Activated naive CD4-positive, alpha-beta T cell treated with anti-CD3 and anti-CD28 coated beads, Interleukin-2, amount 50 U/mL, for 16 hours (primary cell): ENCODE measurements at regions not wholly inside any gene's neighbourhood (a gene's known extent, or its start where the extent isn't known, plus 50 kb on each side); places are given as distances from the start of the nearest gene placed in this dataset.
"Not testable (repeated sequence)": the region's sequence is repeated elsewhere in the genome, so short reads cannot be mapped to it uniquely, and the experiment has no call there.

ENCODE experiments used
- DNase-seq: peaks from one replicate; pipeline ENCODE4 v3.0.0-alpha.2; 2020

DNA sequence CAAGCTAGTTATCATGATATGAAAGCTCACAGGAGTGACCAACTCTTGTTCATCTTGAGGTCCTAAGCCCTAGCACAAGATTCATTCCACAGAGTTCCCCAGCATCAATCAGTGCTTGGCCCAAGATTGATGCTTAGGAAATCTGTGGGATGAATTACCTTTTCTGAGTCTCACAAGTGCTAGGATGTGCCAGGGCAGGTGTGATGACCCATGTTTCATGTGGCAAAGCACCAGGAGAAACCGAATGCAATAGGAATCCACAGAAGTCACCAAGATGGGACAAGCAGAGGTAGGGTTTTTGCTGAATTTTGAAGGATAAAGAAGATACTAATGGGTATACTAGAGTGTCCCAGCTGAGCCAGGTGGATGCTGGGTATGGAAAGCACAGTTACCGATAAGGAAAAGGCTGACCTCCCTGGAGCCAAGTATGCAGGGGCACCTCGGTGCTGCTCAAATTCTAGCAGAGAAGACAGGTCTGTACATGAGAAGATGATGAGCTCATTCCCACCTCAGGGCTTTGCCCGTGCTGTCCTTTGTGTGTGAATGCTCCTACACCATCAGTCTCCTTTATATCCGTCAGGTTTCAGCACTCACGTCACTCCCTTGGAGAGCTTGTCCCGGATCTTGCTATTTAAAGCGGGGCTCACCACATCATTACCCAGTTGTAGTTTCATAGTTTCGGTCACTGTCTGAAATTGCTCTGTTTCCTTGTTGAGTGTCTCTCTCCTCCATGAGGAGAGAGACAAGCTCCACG, 168.9 kb upstream of the TSC22D1 start:
- no peak for DNase-seq

GRCh38 chr13:44739539-44739938, 163.4 kb upstream of the TSC22D1 start:
- no peak for DNase-seq

DNA sequence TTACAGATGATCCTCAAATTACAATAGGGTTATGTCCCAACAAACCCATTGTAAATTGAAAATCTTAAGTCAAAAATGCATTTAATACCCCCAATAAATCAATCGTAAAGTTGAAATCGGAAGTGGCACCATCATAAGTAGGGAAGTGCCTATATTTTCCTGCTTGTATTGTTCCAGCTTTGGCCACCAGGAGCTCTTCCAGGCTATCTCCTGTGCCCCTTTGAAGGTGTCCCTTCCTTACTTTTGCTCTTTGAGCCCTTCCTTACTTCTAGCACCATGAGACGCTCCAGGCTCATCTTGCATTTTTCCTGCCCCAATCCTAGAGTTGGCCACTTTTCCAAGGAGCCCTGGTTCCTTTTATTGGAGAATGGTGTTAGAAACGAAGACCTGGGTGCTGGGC, 163.0 kb upstream of the TSC22D1 start:
- DNase-seq: no peak

DNA sequence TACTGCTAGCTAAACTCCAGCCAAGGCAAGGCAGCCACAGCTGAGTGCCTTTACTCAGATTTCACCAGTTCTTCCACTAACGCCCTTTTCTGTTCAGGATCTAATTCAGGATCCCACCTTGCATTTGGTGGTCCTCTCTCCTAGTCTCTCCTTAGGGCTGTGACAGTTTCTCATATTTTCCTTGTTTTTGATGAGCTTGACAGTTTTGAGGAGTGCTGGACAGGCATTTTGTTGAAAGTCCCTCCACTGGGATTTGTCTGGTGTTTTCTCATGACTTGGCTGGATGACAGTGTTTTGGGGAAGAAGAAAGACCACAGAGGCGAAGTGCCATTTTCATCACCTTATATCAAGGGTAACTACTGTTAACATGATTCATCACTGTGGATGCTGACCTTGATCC, 162.3 kb upstream of the TSC22D1 start:
- DNase-seq: no peak

- no peak for DNase-seq
These were observed 159.7 kb upstream of the TSC22D1 start for GRCh38 chr13:44735806-44736205.

GRCh38 chr13:44734201-44734707, 158.1 kb upstream of the TSC22D1 start:
- no peak for DNase-seq

- DNase-seq: no peak
These were observed 156.5 kb upstream of the TSC22D1 start for GRCh38 chr13:44732503-44733098.

GRCh38 chr13:44730851-44731250, 154.7 kb upstream of the TSC22D1 start:
- no peak for DNase-seq

- no peak for DNase-seq
These were observed 154.0 kb upstream of the TSC22D1 start for GRCh38 chr13:44730099-44730498.

DNA sequence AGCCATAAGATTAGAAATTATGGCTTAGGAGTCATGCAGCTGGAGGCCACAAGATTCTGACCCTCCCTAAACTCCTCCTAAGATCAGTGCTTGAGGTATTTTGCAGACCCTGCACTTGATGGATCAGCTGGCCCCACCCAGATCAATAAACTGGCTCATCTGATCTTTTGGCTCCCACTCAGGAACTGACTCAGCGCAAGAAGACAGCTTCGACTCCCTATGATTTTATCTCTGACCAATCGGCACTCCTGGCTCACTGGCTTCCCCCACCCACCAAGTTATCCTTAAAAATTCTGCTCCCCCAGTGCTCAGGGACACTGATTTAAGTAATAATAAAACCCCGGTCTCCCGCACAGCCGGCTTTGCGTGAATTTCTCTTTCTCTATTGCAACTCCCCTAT, 151.5 kb upstream of the TSC22D1 start:
- DNase-seq: not testable (repeated sequence)

DNA sequence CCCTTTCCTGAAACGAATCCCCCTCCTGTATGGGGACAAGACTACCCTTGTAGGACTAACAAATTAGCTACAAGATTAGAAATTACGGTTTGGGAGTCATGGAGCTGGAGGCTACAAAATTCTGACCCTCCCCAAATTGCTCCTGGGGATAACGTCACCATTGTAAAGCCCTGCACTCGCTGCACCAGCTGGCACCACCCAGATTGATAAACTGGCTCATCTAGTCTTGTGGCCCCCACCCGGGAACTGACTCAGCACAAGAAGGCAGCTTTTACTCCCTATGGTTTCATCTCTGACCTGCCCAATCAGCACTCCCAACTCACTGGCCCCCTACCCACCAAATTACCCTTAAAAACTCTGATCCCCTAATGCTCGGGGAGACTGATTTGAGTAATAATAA, 150.6 kb upstream of the TSC22D1 start:
- no peak for DNase-seq

GRCh38 chr13:44726214-44726613, 150.1 kb upstream of the TSC22D1 start:
- no peak for DNase-seq

DNA sequence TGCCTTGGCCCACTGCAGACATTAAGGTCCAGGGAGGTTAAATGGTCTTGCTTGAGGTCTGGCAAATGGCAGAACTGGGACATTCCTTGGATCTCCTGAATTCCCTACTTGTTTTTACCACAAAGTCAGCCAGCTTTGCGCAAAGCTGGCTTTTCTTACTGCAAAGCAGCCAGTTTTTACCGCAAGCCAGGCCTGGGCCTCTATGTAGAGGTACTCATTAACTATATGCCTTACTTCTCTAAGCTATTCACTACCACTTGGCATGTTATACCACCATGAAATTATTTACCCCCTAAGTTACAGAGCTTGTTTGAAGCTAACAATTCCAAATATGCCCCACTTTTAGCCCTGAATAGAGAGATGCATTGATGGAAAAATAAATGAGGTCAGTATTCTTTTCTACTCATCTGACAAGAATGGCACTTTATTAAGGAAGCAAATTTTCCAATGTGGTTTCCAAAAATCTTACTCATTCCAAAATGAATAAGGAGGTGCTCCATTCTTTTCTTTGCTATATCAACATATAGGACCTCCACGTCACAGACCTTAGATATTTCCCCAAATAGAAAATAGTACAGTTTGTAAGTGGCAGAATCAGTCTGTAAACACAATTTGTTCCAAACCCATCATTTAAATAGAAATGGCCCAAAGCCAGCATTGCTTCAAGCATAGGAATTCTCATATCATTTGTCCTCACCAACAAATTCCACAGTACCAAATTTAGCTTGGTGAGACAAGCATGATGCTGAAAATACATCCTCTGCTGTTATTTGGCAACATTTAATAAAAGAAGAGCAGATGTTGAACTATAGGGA, 143.9 kb upstream of the TSC22D1 start:
- no peak for DNase-seq

DNA sequence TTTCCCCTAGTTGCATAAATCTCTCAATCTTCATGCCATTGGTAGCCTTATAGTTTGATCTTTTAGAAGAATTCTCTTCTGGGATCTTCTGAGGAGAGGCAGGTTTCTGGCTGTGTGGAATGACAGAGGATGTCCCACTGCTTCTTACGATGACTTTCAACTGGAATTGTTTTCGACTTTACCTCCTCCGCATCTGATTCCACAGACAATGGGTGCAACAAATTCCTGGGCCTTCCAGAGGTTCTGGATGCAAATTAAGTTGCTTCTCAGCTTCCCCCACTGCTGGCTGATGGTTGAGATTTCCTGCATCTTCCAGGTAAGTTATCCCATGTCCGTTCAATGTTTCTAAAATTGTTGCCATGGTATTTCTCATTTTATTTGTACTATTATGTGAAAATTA, 142.3 kb upstream of the TSC22D1 start:
- DNase-seq: no peak

DNA sequence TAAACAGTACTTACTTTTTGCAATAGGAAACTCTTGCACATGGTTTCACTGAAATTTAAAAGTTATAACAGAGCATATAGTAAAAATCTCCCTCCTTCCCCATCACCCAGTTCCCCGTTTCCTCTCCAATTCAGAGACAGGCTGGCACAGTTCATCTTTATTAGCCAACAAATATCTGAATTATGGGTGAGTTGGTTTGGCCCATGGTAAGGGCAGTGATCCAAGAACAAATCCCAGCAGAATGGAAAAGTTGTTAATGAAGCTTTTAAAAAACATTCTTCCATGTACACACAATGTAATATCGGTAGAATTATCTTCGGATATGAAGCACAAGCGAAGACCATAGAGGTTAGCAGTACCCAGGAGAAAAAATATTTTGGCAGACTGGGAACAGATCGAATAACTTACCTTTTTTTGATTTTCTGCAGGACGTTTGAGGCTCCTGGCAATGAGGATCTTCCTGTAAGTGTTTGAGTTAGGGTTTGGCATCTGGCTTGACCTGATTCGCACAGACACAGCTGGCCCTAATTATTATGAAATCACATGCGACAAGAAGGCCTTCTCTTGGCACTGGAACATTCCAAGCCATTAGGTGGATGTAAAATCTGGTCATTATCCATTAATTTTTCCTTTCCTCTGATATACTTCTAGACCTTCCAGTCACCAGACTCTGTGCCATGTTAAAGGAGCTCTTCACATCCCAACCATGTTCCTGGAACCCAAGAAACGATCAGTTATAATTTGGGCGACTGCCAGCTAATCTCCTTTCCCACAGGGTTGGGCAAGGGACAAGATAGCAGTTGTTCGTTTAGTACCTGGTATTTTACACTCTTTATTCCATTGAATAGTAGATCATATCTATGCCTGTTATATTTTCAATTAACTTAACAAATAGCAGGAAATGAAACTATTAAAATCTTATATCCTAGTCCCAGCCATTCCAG, 139.4 kb upstream of the TSC22D1 start:
- no peak for DNase-seq

DNA sequence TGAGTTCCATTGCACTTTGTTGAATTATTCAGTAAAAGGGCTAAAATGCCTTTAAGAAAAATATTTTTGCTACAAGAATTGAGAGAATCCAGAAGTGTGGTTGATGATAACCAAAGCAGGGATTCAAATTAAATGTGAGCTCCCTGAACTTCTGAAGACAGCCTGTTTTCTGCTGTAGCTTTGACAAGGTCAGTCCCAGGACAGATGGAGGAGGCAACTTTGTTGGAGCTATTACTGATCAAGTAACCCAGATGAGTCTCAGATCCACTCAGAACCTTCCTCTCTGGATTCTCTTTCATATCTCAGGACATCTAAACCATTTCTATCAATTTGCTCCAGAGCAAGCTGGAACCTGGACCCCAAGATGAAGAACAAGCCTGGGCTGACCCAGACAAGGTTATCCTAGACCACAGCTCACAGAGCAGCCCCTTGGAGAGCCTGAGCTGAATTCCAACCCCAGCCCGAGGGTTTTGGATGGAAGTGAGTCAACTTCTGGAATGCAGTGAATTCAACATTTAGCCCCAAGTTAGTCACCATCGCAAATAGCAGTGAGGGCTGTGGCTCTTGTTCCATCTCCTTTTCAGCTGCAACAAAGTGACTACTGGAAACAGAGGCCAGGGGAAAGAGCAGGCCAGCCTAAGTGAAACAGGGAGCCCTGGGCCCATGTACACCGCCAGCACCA, 137.8 kb upstream of the TSC22D1 start:
- DNase-seq: no peak

DNA sequence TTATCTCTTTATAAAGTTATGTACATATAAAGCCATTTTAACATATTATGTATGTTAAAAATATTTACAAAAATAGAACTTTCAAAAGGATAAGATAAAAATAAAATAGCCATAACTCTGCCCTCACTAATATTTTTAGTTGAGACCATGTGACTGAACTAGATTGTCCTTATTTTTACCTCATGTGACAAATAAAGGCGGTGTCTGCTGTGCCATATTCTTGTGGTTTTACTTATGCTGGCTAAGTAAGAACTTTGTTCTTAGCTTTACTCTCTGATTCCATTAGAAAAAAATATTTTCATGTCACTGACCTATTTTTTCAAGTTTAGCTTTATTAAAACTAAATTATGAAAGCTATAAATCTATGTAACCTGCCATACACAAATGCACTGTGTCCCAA, 135.6 kb upstream of the TSC22D1 start:
- no peak for DNase-seq

- no peak for DNase-seq
These were observed 134.4 kb upstream of the TSC22D1 start for GRCh38 chr13:44710576-44710975.

GRCh38 chr13:44704811-44705210, 128.7 kb upstream of the TSC22D1 start:
- DNase-seq: not testable (repeated sequence)

DNA sequence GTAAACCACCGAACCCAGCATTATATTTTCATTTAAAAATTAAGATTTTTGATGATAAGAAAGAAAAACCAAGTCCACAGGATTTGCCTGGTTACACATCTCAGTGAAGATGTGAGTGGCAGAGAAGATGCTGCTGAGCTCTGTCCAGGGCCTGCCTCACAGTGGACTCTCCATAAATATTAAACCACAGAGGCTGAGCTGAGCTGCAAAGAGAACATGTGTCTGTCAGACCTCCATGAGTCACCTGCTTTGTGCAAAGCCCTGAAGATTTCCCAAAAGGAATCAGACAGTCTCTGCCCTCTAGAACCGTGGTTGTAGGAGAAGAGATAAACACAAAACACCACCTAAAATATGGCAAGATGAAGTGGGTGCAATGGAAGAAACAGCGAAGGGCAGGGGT, 127.2 kb upstream of the TSC22D1 start:
- DNase-seq: no peak

DNA sequence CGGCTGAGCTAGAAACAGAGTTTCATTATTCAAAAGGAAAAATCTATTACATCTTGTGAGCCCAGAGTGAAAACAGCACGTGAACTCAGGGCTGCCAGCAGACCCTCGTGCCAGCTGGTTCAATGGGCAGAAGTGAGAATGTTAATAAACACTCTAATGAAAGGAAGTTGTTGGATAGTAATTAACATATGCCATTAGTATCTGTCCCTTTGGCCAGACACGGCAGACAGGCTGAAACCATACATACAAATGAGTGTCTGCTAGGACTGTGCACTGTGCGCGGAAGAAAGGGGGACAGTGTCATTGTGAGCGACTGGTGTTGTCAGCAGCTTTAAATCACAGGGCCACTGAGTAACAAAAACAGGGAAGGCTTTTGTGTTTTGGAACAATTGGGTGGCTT, 121.9 kb upstream of the TSC22D1 start:
- DNase-seq: no peak

DNA sequence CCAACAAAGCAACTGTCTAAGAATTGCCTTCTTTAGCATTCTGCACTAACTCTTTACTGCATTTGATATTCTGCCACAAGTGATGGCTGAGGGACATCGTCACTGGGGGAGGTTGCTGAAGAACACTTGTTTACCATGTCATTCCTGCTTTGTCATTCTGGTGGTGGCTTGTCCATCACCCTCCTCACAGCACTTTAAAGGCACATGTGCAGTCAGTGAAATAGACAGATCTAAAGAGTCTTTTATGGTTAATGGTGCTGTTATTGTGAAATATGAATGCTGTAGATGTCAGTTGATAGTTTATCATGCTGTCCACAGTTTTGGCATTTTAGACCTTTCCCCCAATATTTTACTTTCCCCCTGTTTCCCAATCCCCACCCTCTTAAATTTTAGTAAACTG, 120.9 kb upstream of the TSC22D1 start:
- DNase-seq: no peak
